ENCODE measurements at regions not wholly inside any gene's neighbourhood (a gene's known extent, or its start where the extent isn't known, plus 50 kb on each side); places are given as distances from the start of the nearest gene placed in this dataset.

GRCh38 chr3:67846166-67846565, 191.8 kb upstream of the SUCLG2 start:
- ChIA-PET POLR2A (no interaction called here), CTCF (no interaction called here)
- intact Hi-C loops (cut with micrococcal nuclease) (no loop called here), dilution Hi-C loops (cut with MboI; ENCODE audit: extremely low pct_ligation_motif_present, low sequenced_read_pairs) (no loop called here)
- H2AFZ ChIP-seq (ENCODE audit: low read depth, low read length): no peak overlapping the region
- DNase-seq (ENCODE audit: low read depth, low spot score): no peak
- H3K4me2 ChIP-seq (ENCODE audit: insufficient read depth, low read length): no peak overlapping the region
- BruUV-seq (replicated peaks): no TSS peak
- H3K79me2 ChIP-seq (ENCODE audit: control insufficient read depth, insufficient read depth, low read length): no peaks in the 10 kb centered on the region
- H3K27me3 ChIP-seq (ENCODE audit: control insufficient read depth in 2 of 2, insufficient read depth in 2 of 2, low read length in 2 of 2): no peaks in the 10 kb centered on the region
- no peak for TF ChIP-seq POLR2A (IDR thresholded peaks at IDR 0.05; ENCODE audit: low read depth, low read length)
- TF ChIP-seq MYC (IDR thresholded peaks at IDR 0.05; ENCODE audit: low read depth, low read length): no peak
- TF ChIP-seq MAX (IDR thresholded peaks at IDR 0.05; ENCODE audit: insufficient read depth, insufficient read length): no peak
- TF ChIP-seq FOS (IDR thresholded peaks at IDR 0.05; ENCODE audit: borderline replicate concordance, insufficient read depth, low read length): no peak
- no peak for TF ChIP-seq GATA2 (IDR thresholded peaks at IDR 0.05; ENCODE audit: insufficient read depth, insufficient read length, low read depth, low read length)
- TF ChIP-seq POLR2AphosphoS5 (IDR thresholded peaks at IDR 0.05; ENCODE audit: insufficient read depth, low read depth, low read length): no peak
- TF ChIP-seq, protein P1, sequence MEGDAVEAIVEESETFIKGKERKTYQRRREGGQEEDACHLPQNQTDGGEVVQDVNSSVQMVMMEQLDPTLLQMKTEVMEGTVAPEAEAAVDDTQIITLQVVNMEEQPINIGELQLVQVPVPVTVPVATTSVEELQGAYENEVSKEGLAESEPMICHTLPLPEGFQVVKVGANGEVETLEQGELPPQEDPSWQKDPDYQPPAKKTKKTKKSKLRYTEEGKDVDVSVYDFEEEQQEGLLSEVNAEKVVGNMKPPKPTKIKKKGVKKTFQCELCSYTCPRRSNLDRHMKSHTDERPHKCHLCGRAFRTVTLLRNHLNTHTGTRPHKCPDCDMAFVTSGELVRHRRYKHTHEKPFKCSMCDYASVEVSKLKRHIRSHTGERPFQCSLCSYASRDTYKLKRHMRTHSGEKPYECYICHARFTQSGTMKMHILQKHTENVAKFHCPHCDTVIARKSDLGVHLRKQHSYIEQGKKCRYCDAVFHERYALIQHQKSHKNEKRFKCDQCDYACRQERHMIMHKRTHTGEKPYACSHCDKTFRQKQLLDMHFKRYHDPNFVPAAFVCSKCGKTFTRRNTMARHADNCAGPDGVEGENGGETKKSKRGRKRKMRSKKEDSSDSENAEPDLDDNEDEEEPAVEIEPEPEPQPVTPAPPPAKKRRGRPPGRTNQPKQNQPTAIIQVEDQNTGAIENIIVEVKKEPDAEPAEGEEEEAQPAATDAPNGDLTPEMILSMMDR (IDR thresholded peaks at IDR 0.05; ENCODE audit: extremely low read depth in 1 of 2, insufficient read depth in 1 of 2, low read depth in 1 of 2, low read length in 2 of 2): no peak
- TF ChIP-seq JUN (IDR thresholded peaks at IDR 0.05; ENCODE audit: borderline replicate concordance, insufficient read depth, insufficient read length, low read depth): no peak
- no peak for TF ChIP-seq EZH2 (IDR thresholded peaks at IDR 0.05; ENCODE audit: borderline replicate concordance, low read depth, low read length, severe bottlenecking)
- H3K9me3 ChIP-seq (replicated peaks; ENCODE audit: control insufficient read depth, insufficient read depth, low read length): no peaks in the 10 kb centered on the region
- no peaks in the 10 kb centered on the region for H4K20me1 ChIP-seq (replicated peaks; ENCODE audit: control insufficient read depth, extremely low read depth, insufficient read depth, low read length)
- H3K9me1 ChIP-seq (replicated peaks; ENCODE audit: control insufficient read depth, extremely low read depth, insufficient read depth, low read length): no peaks in the 10 kb centered on the region
- H3K4me1 ChIP-seq (ENCODE audit: control insufficient read depth, extremely low read depth, insufficient read depth, low read length): no peaks in the 10 kb centered on the region
- no peak for FAIRE-seq
- no peak overlapping the region for H3K4me3 ChIP-seq (replicated peaks in 1 of 3; ENCODE audit: insufficient read depth in 1 of 3, low read depth in 1 of 3, low read length in 3 of 3)
- no peak overlapping the region for H3K27ac ChIP-seq (ENCODE audit: insufficient read depth, low read depth, low read length)
- no peak overlapping the region for H3K9ac ChIP-seq (replicated peaks; ENCODE audit: extremely low read depth, insufficient read depth, low read length)
- no peaks in the 10 kb centered on the region for H3K36me3 ChIP-seq (ENCODE audit: control insufficient read depth in 2 of 2, extremely low read depth in 1 of 2, insufficient read depth in 2 of 2, low read length in 2 of 2)

All from endothelial cell of umbilical vein (primary cell).